ENCODE measurements at regions not wholly inside any gene's neighbourhood (a gene's known extent, or its start where the extent isn't known, plus 50 kb on each side); places are given as distances from the start of the nearest gene placed in this dataset.

- TF ChIP-seq POLR2A (IDR thresholded peaks at IDR 0.05) (no peak), CTCF (IDR thresholded peaks at IDR 0.05) (no peak)
Measured at GRCh38 chr13:87923753-87924152, 252.6 kb downstream of the SLITRK5 start.
